Gastroesophageal sphincter (tissue), 4 donors: ENCODE measurements at regions not wholly inside any gene's neighbourhood (a gene's known extent, or its start where the extent isn't known, plus 50 kb on each side); places are given as distances from the start of the nearest gene placed in this dataset.

Source experiments
- ATAC-seq: fragments of 150-250 bp; one replicate; pipeline ENCODE4 v1.9.1; 2016; ENCODE audit warnings: mild to moderate bottlenecking, moderate library complexity
- H3K27ac ChIP-seq, 4 donors: fragments of 200-600 bp; sonication (generic) in 3 of 4; 1 replicate in 3 of 4; 2 replicates in 1 of 4; pipeline ENCODE4 v1.5.1; 2016 to 2019
- H3K27me3 ChIP-seq: fragments of 200-600 bp; sonication (generic); one replicate; pipeline ENCODE4 v1.5.1; 2019
- H3K36me3 ChIP-seq, 2 donors: fragments of 200-600 bp; sonication (generic); one replicate each; pipeline ENCODE4 v1.5.1; 2019; ENCODE audit warnings: control low read depth in 1 of 2
- H3K4me1 ChIP-seq, 3 donors: fragments of 200-600 bp; sonication (generic); 1 replicate in 2 of 3; 2 replicates in 1 of 3; pipeline ENCODE4 v1.5.1; 2016 to 2019; ENCODE audit warnings: control low read depth in 2 of 3
- H3K4me3 ChIP-seq, 2 donors: fragments of 200-600 bp; sonication (generic); one replicate each; pipeline ENCODE4 v1.5.1; 2019; ENCODE audit warnings: mild to moderate bottlenecking in 1 of 2, moderate library complexity in 1 of 2
- H3K9me3 ChIP-seq, 3 donors: fragments of 200-600 bp; sonication (generic); one replicate each; pipeline ENCODE4 v1.5.1; 2017 to 2019; ENCODE audit warnings: control low read depth in 2 of 3
- CTCF ChIP-seq, 4 experiments: fragments of 200-600 bp in 2 of 4; fragments of 450-650 bp in 2 of 4; sonication (generic) in 1 of 4; IDR thresholded peaks; one replicate each; pipeline ENCODE4 v1.5.1; 2017 to 2019; ENCODE audit warnings: antibody characterized with exemption in 4 of 4, mild to moderate bottlenecking in 2 of 4, moderate library complexity in 2 of 4
- EP300 ChIP-seq: sonication (generic); formaldehyde crosslinking; IDR thresholded peaks from one replicate; pipeline ENCODE4 v1.6.1; 2017; ENCODE audit warnings: antibody characterized with exemption, mild to moderate bottlenecking
- POLR2A ChIP-seq, 2 donors: fragments of 450-650 bp; IDR thresholded peaks; one replicate each; pipeline ENCODE4 v1.6.1; 2017; ENCODE audit warnings: antibody characterized with exemption in 2 of 2, mild to moderate bottlenecking in 2 of 2, moderate library complexity in 1 of 2
- POLR2AphosphoS5 ChIP-seq: sonication (generic); formaldehyde crosslinking; IDR thresholded peaks from one replicate; pipeline ENCODE4 v1.6.1; 2017; ENCODE audit warnings: antibody characterized with exemption
- WGBS, 2 donors: methylation state at CpG; one replicate each; pipeline ENCODE4 v1.1.5; 2018; ENCODE audit warnings: low coverage in 1 of 2; 5-methylcytosine and 5-hydroxymethylcytosine counted together

- Histone ChIP-seq H3K4me1 (no peaks in the 10 kb centered on the region), H3K9me3 (peaks cover 0 to 11% (median 0%) of the 10 kb centered on the region in 3 donors), H3K36me3 (no peaks in the 10 kb centered on the region), H3K4me3 (no peak overlapping the region), H3K27me3 (peaks cover 26% of the 10 kb centered on the region), H3K27ac (no peak overlapping the region)
- TF ChIP-seq POLR2AphosphoS5 (no peak), POLR2A (IDR thresholded peaks at IDR 0.05) (no peak), CTCF (IDR thresholded peaks at IDR 0.05) (no peak), EP300 (no peak)
- WGBS, 2 donors, result 80 to 83% methylated on average over 1 to 3 of the region's 4 CpGs
- no peak for ATAC-seq
These were observed 701.7 kb upstream of the TMEM132C start for GRCh38 chr12:127565241-127565640.

- no peaks in the 10 kb centered on the region for H3K36me3 ChIP-seq
- WGBS, 2 donors, result 54 to 58% methylated on average over 2 of the region's 2 CpGs
- H3K4me3 ChIP-seq, result no peak overlapping the region
- H3K9me3 ChIP-seq, result peaks cover 0 to 11% (median 0%) of the 10 kb centered on the region in 3 donors
- H3K27me3 ChIP-seq, result peaks cover 26% of the 10 kb centered on the region
- TF ChIP-seq POLR2AphosphoS5, result no peak
- no peak for TF ChIP-seq POLR2A (IDR thresholded peaks at IDR 0.05)
- no peak for TF ChIP-seq EP300
- TF ChIP-seq CTCF (IDR thresholded peaks at IDR 0.05), result no peak
- no peaks in the 10 kb centered on the region for H3K4me1 ChIP-seq
- ATAC-seq, result no peak
- H3K27ac ChIP-seq, result no peak overlapping the region
These were observed 699.4 kb upstream of the TMEM132C start for GRCh38 chr12:127567531-127567930.

GRCh38 chr12:127570387-127570786, 696.6 kb upstream of the TMEM132C start:
- Histone ChIP-seq H3K9me3 (peaks cover 0 to 3% (median 0%) of the 10 kb centered on the region in 3 donors), H3K27ac (no peak overlapping the region), H3K4me3 (no peak overlapping the region), H3K4me1 (no peaks in the 10 kb centered on the region), H3K36me3 (no peaks in the 10 kb centered on the region), H3K27me3 (peaks cover 10% of the 10 kb centered on the region)
- ATAC-seq, result no peak
- no peak for TF ChIP-seq POLR2AphosphoS5
- no peak for TF ChIP-seq CTCF (IDR thresholded peaks at IDR 0.05)
- TF ChIP-seq POLR2A (IDR thresholded peaks at IDR 0.05), result no peak
- no peak for TF ChIP-seq EP300

- no peak for TF ChIP-seq CTCF (IDR thresholded peaks at IDR 0.05)
- no peaks in the 10 kb centered on the region for H3K9me3 ChIP-seq
- WGBS, 2 donors, result 75 to 87% methylated on average over 5 to 10 of the region's 10 CpGs
- H3K27me3 ChIP-seq, result peaks cover 13% of the 10 kb centered on the region
- H3K27ac ChIP-seq, result no peak overlapping the region
- no peaks in the 10 kb centered on the region for H3K4me1 ChIP-seq
- H3K36me3 ChIP-seq, result no peaks in the 10 kb centered on the region
- no peak overlapping the region for H3K4me3 ChIP-seq
- ATAC-seq, result no peak
These were observed 696.1 kb upstream of the TMEM132C start for GRCh38 chr12:127570793-127571360.

GRCh38 chr12:127571578-127571977, 695.4 kb upstream of the TMEM132C start:
- Histone ChIP-seq H3K4me3 (no peak overlapping the region), H3K9me3 (no peaks in the 10 kb centered on the region), H3K27me3 (peaks cover 15% of the 10 kb centered on the region), H3K4me1 (no peaks in the 10 kb centered on the region), H3K36me3 (no peaks in the 10 kb centered on the region), H3K27ac (no peak overlapping the region)
- no peak for ATAC-seq
- 48 to 78% methylated on average over 2 to 3 of the region's 3 CpGs for WGBS, 2 donors
- no peak for TF ChIP-seq EP300
- TF ChIP-seq POLR2AphosphoS5, result no peak
- no peak for TF ChIP-seq POLR2A (IDR thresholded peaks at IDR 0.05)
- no peak for TF ChIP-seq CTCF (IDR thresholded peaks at IDR 0.05)
